ENCODE measurements at regions not wholly inside any gene's neighbourhood (a gene's known extent, or its start where the extent isn't known, plus 50 kb on each side); places are given as distances from the start of the nearest gene placed in this dataset.

- Histone ChIP-seq H3K9ac (ENCODE audit: insufficient read depth, low read length, poor library complexity, severe bottlenecking) (no peak overlapping the region), H3K4me1 (ENCODE audit: control insufficient read depth in 1 of 2, insufficient read depth in 2 of 2, low read length in 2 of 2) (no peaks in the 10 kb centered on the region), H3K79me2 (ENCODE audit: insufficient read depth, low read length) (no peaks in the 10 kb centered on the region), H3K4me3 (replicated peaks in 1 of 3; ENCODE audit: low read depth in 2 of 3, low read length in 3 of 3) (no peak overlapping the region), H3K4me2 (replicated peaks; ENCODE audit: extremely low read depth, low read length, poor library complexity, severe bottlenecking) (no peak overlapping the region), H3K9me3 (replicated peaks in 1 of 2; ENCODE audit: control insufficient read depth in 1 of 2, insufficient read depth in 1 of 2, low read length in 2 of 2) (no peaks in the 10 kb centered on the region), H3K27me3 (ENCODE audit: control insufficient read depth in 2 of 2, insufficient read depth in 2 of 2, low read length in 2 of 2) (no peaks in the 10 kb centered on the region), H4K20me1 (ENCODE audit: insufficient read depth, low read length) (no peaks in the 10 kb centered on the region), H3K27ac (ENCODE audit: low read depth in 1 of 2, low read length in 2 of 2) (no peak overlapping the region), H3K36me3 (replicated peaks in 1 of 2; ENCODE audit: control insufficient read depth in 1 of 2, insufficient read depth in 2 of 2, low read length in 2 of 2) (no peaks in the 10 kb centered on the region), H2AFZ (ENCODE audit: insufficient read depth, low read depth, low read length, poor library complexity, severe bottlenecking) (no peak overlapping the region)
- peaks cover 0 to 4% (median 2%) of the 10 kb centered on the region in 3 donors for H3K27me3 Mint-ChIP-seq (ENCODE audit: low read depth in 3 of 3)
- peak overlapping the region in 2 of 7 donors; percentile 4 to 55 for H3K27ac Mint-ChIP-seq
- WGBS (ENCODE audit: insufficient coverage) = 0% methylated on average over 1 of the region's 1 CpG
- TF ChIP-seq, protein P1, sequence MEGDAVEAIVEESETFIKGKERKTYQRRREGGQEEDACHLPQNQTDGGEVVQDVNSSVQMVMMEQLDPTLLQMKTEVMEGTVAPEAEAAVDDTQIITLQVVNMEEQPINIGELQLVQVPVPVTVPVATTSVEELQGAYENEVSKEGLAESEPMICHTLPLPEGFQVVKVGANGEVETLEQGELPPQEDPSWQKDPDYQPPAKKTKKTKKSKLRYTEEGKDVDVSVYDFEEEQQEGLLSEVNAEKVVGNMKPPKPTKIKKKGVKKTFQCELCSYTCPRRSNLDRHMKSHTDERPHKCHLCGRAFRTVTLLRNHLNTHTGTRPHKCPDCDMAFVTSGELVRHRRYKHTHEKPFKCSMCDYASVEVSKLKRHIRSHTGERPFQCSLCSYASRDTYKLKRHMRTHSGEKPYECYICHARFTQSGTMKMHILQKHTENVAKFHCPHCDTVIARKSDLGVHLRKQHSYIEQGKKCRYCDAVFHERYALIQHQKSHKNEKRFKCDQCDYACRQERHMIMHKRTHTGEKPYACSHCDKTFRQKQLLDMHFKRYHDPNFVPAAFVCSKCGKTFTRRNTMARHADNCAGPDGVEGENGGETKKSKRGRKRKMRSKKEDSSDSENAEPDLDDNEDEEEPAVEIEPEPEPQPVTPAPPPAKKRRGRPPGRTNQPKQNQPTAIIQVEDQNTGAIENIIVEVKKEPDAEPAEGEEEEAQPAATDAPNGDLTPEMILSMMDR (IDR thresholded peaks at IDR 0.05) = no peak
- H3K36me3 Mint-ChIP-seq = no peaks in the 10 kb centered on the region
- H3K4me3 Mint-ChIP-seq = no peak overlapping the region
- peaks cover 0 to 6% (median 0%) of the 10 kb centered on the region in 7 donors for H3K9me3 Mint-ChIP-seq
- DNase-seq = peak in 1 of 3 donors; percentile 15
- intact Hi-C loops (cut with micrococcal nuclease) = no loop called here
- H3K4me1 Mint-ChIP-seq = peaks cover 4% of the 10 kb centered on the region
Measured at GRCh38 chr1:108028841-108029388, 63.9 kb upstream of the VAV3 start.

DNA sequence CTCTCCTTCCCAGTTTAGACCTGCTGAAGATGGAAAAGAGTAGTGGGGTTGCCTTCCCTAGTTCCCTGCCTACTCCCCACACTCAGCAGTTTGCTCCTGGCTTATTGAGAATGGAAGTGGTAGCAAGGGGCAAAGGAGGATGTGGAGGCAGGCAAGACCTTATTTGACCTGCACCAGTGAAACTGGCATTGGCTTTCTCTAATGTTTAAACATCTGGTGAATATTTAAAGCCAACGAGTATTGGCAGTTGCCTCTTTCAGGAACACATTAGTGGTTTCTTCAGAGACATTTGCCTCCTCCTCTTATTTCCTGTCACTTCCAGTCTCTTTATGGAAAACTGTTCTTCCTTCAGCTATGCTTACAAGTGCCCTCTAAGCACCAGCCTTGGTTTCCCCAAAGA lies 62.4 kb upstream of the VAV3 start:
- DNase-seq = no peak
- Histone ChIP-seq H3K4me2 (replicated peaks; ENCODE audit: extremely low read depth, low read length, poor library complexity, severe bottlenecking) (no peak overlapping the region), H3K79me2 (ENCODE audit: insufficient read depth, low read length) (no peaks in the 10 kb centered on the region), H3K4me3 (replicated peaks in 1 of 3; ENCODE audit: low read depth in 2 of 3, low read length in 3 of 3) (no peak overlapping the region), H3K4me1 (ENCODE audit: control insufficient read depth in 1 of 2, insufficient read depth in 2 of 2, low read length in 2 of 2) (no peaks in the 10 kb centered on the region), H3K36me3 (replicated peaks in 1 of 2; ENCODE audit: control insufficient read depth in 1 of 2, insufficient read depth in 2 of 2, low read length in 2 of 2) (no peaks in the 10 kb centered on the region), H3K27ac (ENCODE audit: low read depth in 1 of 2, low read length in 2 of 2) (no peak overlapping the region), H2AFZ (ENCODE audit: insufficient read depth, low read depth, low read length, poor library complexity, severe bottlenecking) (peak overlapping the region; percentile 6), H4K20me1 (ENCODE audit: insufficient read depth, low read length) (no peaks in the 10 kb centered on the region), H3K9ac (ENCODE audit: insufficient read depth, low read length, poor library complexity, severe bottlenecking) (no peak overlapping the region), H3K9me3 (replicated peaks in 1 of 2; ENCODE audit: control insufficient read depth in 1 of 2, insufficient read depth in 1 of 2, low read length in 2 of 2) (no peaks in the 10 kb centered on the region), H3K27me3 (ENCODE audit: control insufficient read depth in 2 of 2, insufficient read depth in 2 of 2, low read length in 2 of 2) (no peaks in the 10 kb centered on the region)
- Mint-ChIP-seq H3K4me3 (no peak overlapping the region), H3K27ac (no peak overlapping the region), H3K4me1 (peaks cover 4% of the 10 kb centered on the region), H3K27me3 (ENCODE audit: low read depth in 3 of 3) (peaks cover 0 to 4% (median 2%) of the 10 kb centered on the region in 3 donors), H3K36me3 (no peaks in the 10 kb centered on the region), H3K9me3 (peaks cover 0 to 6% (median 0%) of the 10 kb centered on the region in 7 donors)
- intact Hi-C loops (cut with micrococcal nuclease) = no loop called here
- TF ChIP-seq, protein P1 (IDR thresholded peaks at IDR 0.05) = no peak
- WGBS (ENCODE audit: insufficient coverage) = 0% methylated on average over 1 of the region's 1 CpG

Data from CD14-positive monocyte (primary cell).